OCI-LY7 (cell line): ENCODE measurements at regions not wholly inside any gene's neighbourhood (a gene's known extent, or its start where the extent isn't known, plus 50 kb on each side); places are given as distances from the start of the nearest gene placed in this dataset.

Experiments
- BruUV-seq: library from RNA; stranded (reverse); fragments of 400-500 nt; replicated peaks from 2 replicates; lab custom pipeline; 2021; lab: Mats Ljungman, UMichigan
- CTCF ChIA-PET: fragments of 300-600 bp; sonication (Branson Sonifier 250); formaldehyde crosslinking; loops from one replicate; lab custom pipeline; 2022; ENCODE audit warnings: antibody characterized with exemption; ENCODE audit not compliant: unreplicated experiment; lab: Charles Lee
- POLR2A ChIA-PET: fragments of 300-600 bp; sonication (Branson Sonifier 250); formaldehyde crosslinking; loops from one replicate; lab custom pipeline; 2022; ENCODE audit warnings: antibody characterized with exemption; lab: Charles Lee
- DNase-seq: peaks from one replicate; pipeline ENCODE4 v3.0.0-alpha.2; 2015; ENCODE audit warnings: low spot score
- H2AFZ ChIP-seq: fragments of 200-600 bp; sonication (generic), shearing (Covaris generic); 2 replicates; pipeline ENCODE4 v1.6.1; 2014; ENCODE audit warnings: mild to moderate bottlenecking, antibody characterized with exemption, low read length, moderate library complexity
- H3K27ac ChIP-seq: fragments of 200-600 bp; sonication (generic); 2 replicates; pipeline ENCODE4 v1.5.1; 2014; ENCODE audit warnings: mixed run types, low read depth, mild to moderate bottlenecking, moderate library complexity, low read length, inconsistent platforms; ENCODE audit not compliant: poor library complexity, severe bottlenecking
- H3K36me3 ChIP-seq: fragments of 200-600 bp; sonication (generic); 2 replicates; pipeline ENCODE4 v1.6.1; 2014; ENCODE audit warnings: mild to moderate bottlenecking, antibody characterized with exemption, low read length, moderate library complexity, mixed read lengths; ENCODE audit not compliant: insufficient read depth
- H3K4me1 ChIP-seq: fragments of 200-600 bp; sonication (generic); 2 replicates; pipeline ENCODE4 v1.5.1; 2014; ENCODE audit warnings: mild to moderate bottlenecking, low read length; ENCODE audit not compliant: insufficient read depth, poor library complexity, severe bottlenecking
- H3K4me2 ChIP-seq: fragments of 200-600 bp; sonication (generic); 2 replicates; pipeline ENCODE4 v1.6.1; 2014; ENCODE audit warnings: mild to moderate bottlenecking, low read length
- H3K4me3 ChIP-seq: fragments of 200-600 bp; sonication (generic); 2 replicates; pipeline ENCODE4 v1.5.1; 2014; ENCODE audit warnings: mild to moderate bottlenecking, low read depth, low read length; ENCODE audit not compliant: poor library complexity, severe bottlenecking
- H3K79me2 ChIP-seq: fragments of 200-600 bp; sonication (generic); 2 replicates; pipeline ENCODE4 v1.6.1; 2016; ENCODE audit warnings: low read depth, mild to moderate bottlenecking, low read length, moderate library complexity, mixed read lengths; ENCODE audit not compliant: insufficient read depth
- H3K9me2 ChIP-seq: fragments of 200-600 bp; sonication (generic); 2 replicates; pipeline ENCODE4 v1.6.1; 2016; ENCODE audit warnings: mild to moderate bottlenecking, low read length, mixed read lengths; ENCODE audit not compliant: insufficient read depth
- H3K9me3 ChIP-seq: fragments of 200-600 bp; sonication (generic); 2 replicates; pipeline ENCODE4 v1.6.1; 2014; ENCODE audit warnings: mild to moderate bottlenecking, mixed run types, low read length, mixed read lengths
- H4K20me1 ChIP-seq: fragments of 200-600 bp; sonication (generic); 2 replicates; pipeline ENCODE4 v1.6.1; 2014; ENCODE audit warnings: mild to moderate bottlenecking, antibody characterized with exemption, low read length, moderate library complexity, mixed read lengths; ENCODE audit not compliant: insufficient read depth
- EZH2phosphoT487 ChIP-seq: fragments of 200-600 bp; sonication (generic); IDR thresholded peaks from 2 replicates; pipeline ENCODE4 v1.6.1; 2018; ENCODE audit warnings: low read depth, borderline replicate concordance, mild to moderate bottlenecking, mixed run types, antibody characterized with exemption, low read length, moderate library complexity, mixed read lengths
- intact Hi-C: fragments of 100-400 bp; cut with micrococcal nuclease; formaldehyde crosslinking; loops from one replicate; pipeline ENCODE4 v1.10.0; 2022; ENCODE audit not compliant: unreplicated experiment
- TF ChIP-seq, protein P1 (sequence below): fragments of 200-600 bp; sonication (generic); conservative IDR thresholded peaks from 2 replicates; pipeline ENCODE4 v1.5.1; 2014; ENCODE audit warnings: mild to moderate bottlenecking, antibody characterized with exemption, low read length, moderate library complexity, mixed read lengths

GRCh38 chr18:10015288-10015701, 101.5 kb downstream of the VAPA start:
- intact Hi-C loops, result no loop called here
- no peak overlapping the region for H3K4me2 ChIP-seq
- no TSS peak for BruUV-seq
- H3K79me2 ChIP-seq, result no peaks in the 10 kb centered on the region
- H2AFZ ChIP-seq, result no peak overlapping the region
- peaks cover 12% of the 10 kb centered on the region for H3K4me1 ChIP-seq
- H3K27ac ChIP-seq, result no peak overlapping the region
- H4K20me1 ChIP-seq, result no peaks in the 10 kb centered on the region
- TF ChIP-seq, protein P1, sequence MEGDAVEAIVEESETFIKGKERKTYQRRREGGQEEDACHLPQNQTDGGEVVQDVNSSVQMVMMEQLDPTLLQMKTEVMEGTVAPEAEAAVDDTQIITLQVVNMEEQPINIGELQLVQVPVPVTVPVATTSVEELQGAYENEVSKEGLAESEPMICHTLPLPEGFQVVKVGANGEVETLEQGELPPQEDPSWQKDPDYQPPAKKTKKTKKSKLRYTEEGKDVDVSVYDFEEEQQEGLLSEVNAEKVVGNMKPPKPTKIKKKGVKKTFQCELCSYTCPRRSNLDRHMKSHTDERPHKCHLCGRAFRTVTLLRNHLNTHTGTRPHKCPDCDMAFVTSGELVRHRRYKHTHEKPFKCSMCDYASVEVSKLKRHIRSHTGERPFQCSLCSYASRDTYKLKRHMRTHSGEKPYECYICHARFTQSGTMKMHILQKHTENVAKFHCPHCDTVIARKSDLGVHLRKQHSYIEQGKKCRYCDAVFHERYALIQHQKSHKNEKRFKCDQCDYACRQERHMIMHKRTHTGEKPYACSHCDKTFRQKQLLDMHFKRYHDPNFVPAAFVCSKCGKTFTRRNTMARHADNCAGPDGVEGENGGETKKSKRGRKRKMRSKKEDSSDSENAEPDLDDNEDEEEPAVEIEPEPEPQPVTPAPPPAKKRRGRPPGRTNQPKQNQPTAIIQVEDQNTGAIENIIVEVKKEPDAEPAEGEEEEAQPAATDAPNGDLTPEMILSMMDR, result no peak
- TF ChIP-seq EZH2phosphoT487, result no peak
- CTCF ChIA-PET, result no interaction called here
- H3K36me3 ChIP-seq, result no peaks in the 10 kb centered on the region
- H3K9me2 ChIP-seq, result no peaks in the 10 kb centered on the region
- DNase-seq, result no peak
- H3K4me3 ChIP-seq, result no peak overlapping the region
- POLR2A ChIA-PET, result interaction anchor here (0.6 kb wide), 1 partner anchor 310 kb away, joined by 3 read pairs; no protein-coding TSS in a partner anchor
- H3K9me3 ChIP-seq, result no peaks in the 10 kb centered on the region

- no peaks in the 10 kb centered on the region for H3K79me2 ChIP-seq
- intact Hi-C loops, result no loop called here
- ChIA-PET POLR2A (interaction anchor here (0.6 kb wide), 1 partner anchor 309 kb away, joined by 3 read pairs; no protein-coding TSS in a partner anchor), CTCF (interaction anchor here (0.5 kb wide), 1 partner anchor 1320 kb away, joined by 3 read pairs; no protein-coding TSS in a partner anchor)
- no peaks in the 10 kb centered on the region for H3K36me3 ChIP-seq
- BruUV-seq, result no TSS peak
- no peaks in the 10 kb centered on the region for H3K9me2 ChIP-seq
- H3K4me1 ChIP-seq, result peaks cover 12% of the 10 kb centered on the region
- H4K20me1 ChIP-seq, result no peaks in the 10 kb centered on the region
- H3K4me3 ChIP-seq, result no peak overlapping the region
- H3K27ac ChIP-seq, result no peak overlapping the region
- H2AFZ ChIP-seq, result peak overlapping the region; percentile 41; the same call in 1 of the 2 replicates
- peak; percentile 35 for DNase-seq
- peak overlapping the region; percentile 42 for H3K4me2 ChIP-seq
- TF ChIP-seq EZH2phosphoT487, result no peak
- TF ChIP-seq, protein P1, result peak; percentile 25; the same call in 1 of the 2 replicates
- no peaks in the 10 kb centered on the region for H3K9me3 ChIP-seq
Measured at GRCh38 chr18:10015941-10016819, 102.4 kb downstream of the VAPA start.

DNA sequence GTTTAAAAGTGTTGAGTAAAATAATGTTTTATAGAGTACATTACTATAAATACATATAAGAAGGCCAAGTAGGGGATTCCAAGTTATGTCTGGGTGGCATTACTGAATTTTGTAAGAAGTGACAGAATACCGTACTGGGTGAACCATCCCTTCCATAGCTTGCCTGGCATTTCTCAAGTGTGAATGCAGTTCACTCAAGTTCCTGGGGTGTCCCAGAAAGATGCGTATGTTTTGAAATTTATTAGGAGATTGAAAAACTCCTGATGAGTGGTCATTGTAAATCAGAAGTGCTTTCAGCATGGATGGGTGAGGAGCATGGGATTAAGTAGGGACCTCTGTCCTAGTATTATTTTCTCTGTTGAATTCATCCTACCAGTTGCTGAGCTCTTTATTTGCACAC, 103.2 kb downstream of the VAPA start:
- POLR2A ChIA-PET, result no interaction called here
- no peak overlapping the region for H3K4me2 ChIP-seq

More for the DNA sequence above, 103.2 kb downstream of the VAPA start:
- no peaks in the 10 kb centered on the region for H3K9me3 ChIP-seq
- intact Hi-C loops, result no loop called here
- DNase-seq, result no peak
- H3K4me3 ChIP-seq, result no peak overlapping the region
- no TSS peak for BruUV-seq
- CTCF ChIA-PET, result no interaction called here
- no peaks in the 10 kb centered on the region for H3K79me2 ChIP-seq
- TF ChIP-seq, protein P1, result no peak
- TF ChIP-seq EZH2phosphoT487, result no peak
- no peak overlapping the region for H3K27ac ChIP-seq
- no peaks in the 10 kb centered on the region for H3K36me3 ChIP-seq
- H3K9me2 ChIP-seq, result no peaks in the 10 kb centered on the region
- no peaks in the 10 kb centered on the region for H4K20me1 ChIP-seq
- H2AFZ ChIP-seq, result no peak overlapping the region
- peaks cover 12% of the 10 kb centered on the region for H3K4me1 ChIP-seq
